ENCODE measurements at regions not wholly inside any gene's neighbourhood (a gene's known extent, or its start where the extent isn't known, plus 50 kb on each side); places are given as distances from the start of the nearest gene placed in this dataset.

- TF ChIP-seq STAT6 (CRISPR knock-in tag; IDR thresholded peaks at IDR 0.05; ENCODE audit: borderline replicate concordance), result no peak
- TF ChIP-seq CBX1 (IDR thresholded peaks at IDR 0.05; ENCODE audit: low read depth), result no peak
- no peak for TF ChIP-seq ZFP62 (CRISPR knock-in tag; IDR thresholded peaks at IDR 0.05)
- TF ChIP-seq ZNF180 (CRISPR knock-in tag; IDR thresholded peaks at IDR 0.05; ENCODE audit: borderline replicate concordance, low read depth), result no peak
- TF ChIP-seq ZNF557 (CRISPR knock-in tag; IDR thresholded peaks at IDR 0.05), result no peak
- TF ChIP-seq FOSL2 (CRISPR knock-in tag; IDR thresholded peaks at IDR 0.05), result no peak
- no peak for TF ChIP-seq ZNF619 (CRISPR knock-in tag; IDR thresholded peaks at IDR 0.05)
- TF ChIP-seq GMEB1 (CRISPR knock-in tag; IDR thresholded peaks at IDR 0.05; ENCODE audit: borderline replicate concordance), result no peak
- TF ChIP-seq ARID2 (CRISPR knock-in tag; IDR thresholded peaks at IDR 0.05; ENCODE audit: borderline replicate concordance), result no peak
- TF ChIP-seq NFYB (CRISPR knock-in tag; IDR thresholded peaks at IDR 0.05), result no peak
These were observed 497.7 kb upstream of the CDH11 start (continued) for GRCh38 chr16:65619606-65620005.

GRCh38 chr16:65618931-65619330, 497.1 kb upstream of the CDH11 start:
- ChIA-PET CTCF (ENCODE audit: low intra/inter-chr PET ratio, low total read pairs) (no interaction called here), POLR2A (no interaction called here)
- H3K79me2 ChIP-seq (ENCODE audit: insufficient read depth, low read length), result no peaks in the 10 kb centered on the region
- ATAC-seq (no peak), DNase-seq (ENCODE audit: low spot score) (no peak), FAIRE-seq (no peak)
- intact Hi-C loops (cut with micrococcal nuclease; ENCODE audit: unreplicated experiment) (no loop called here), in situ Hi-C loops (cut with HindIII; ENCODE audit: extremely low pct_ligation_motif_present, low pct_unique_long_range_greater_than_20kb) (no loop called here)
- H3K9ac ChIP-seq (ENCODE audit: insufficient read depth, low read depth, low read length), result no peak overlapping the region
- H3K4me1 ChIP-seq (ENCODE audit: insufficient read depth, low read length), result no peaks in the 10 kb centered on the region
- H2AFZ ChIP-seq (ENCODE audit: low read length), result no peak overlapping the region
- H3K4me3 ChIP-seq (replicated peaks in 1 of 3; ENCODE audit: insufficient read depth in 1 of 3, low read depth in 2 of 3, low read length in 3 of 3), result no peak overlapping the region
- no peak overlapping the region for H3K27ac ChIP-seq (ENCODE audit: extremely low read length, insufficient read depth, low read length)
- no peak overlapping the region for H3K4me2 ChIP-seq (ENCODE audit: low read depth, low read length)
- WGBS (ENCODE audit: low lambda C conversion rate), result 4% methylated on average over 1 of the region's 1 CpG
- BruUV-seq (replicated peaks), result no TSS peak
- no peaks in the 10 kb centered on the region; a peak in 1 of 5 replicates for H3K27me3 ChIP-seq (ENCODE audit: control insufficient read depth in 1 of 2, insufficient read depth in 2 of 2, low read length in 2 of 2)
- no peaks in the 10 kb centered on the region for H3K9me3 ChIP-seq (ENCODE audit: low read length)
- no peaks in the 10 kb centered on the region for H4K20me1 ChIP-seq (ENCODE audit: insufficient read depth, low read length)
- H3K36me3 ChIP-seq (replicated peaks in 1 of 2; ENCODE audit: control insufficient read depth in 1 of 2, insufficient read depth in 2 of 2, low read length in 2 of 2), result no peaks in the 10 kb centered on the region
- TF ChIP-seq ZNF10 (CRISPR knock-in tag; IDR thresholded peaks at IDR 0.05; ENCODE audit: borderline replicate concordance, low read depth) (no peak), MXD4 (CRISPR knock-in tag; IDR thresholded peaks at IDR 0.05) (no peak), ZNF703 (CRISPR knock-in tag; IDR thresholded peaks at IDR 0.05; ENCODE audit: borderline replicate concordance) (no peak), ADNP (CRISPR knock-in tag; IDR thresholded peaks at IDR 0.05) (no peak), ZNF207 (IDR thresholded peaks at IDR 0.05; ENCODE audit: borderline replicate concordance) (no peak), PAF1 (CRISPR knock-in tag; IDR thresholded peaks at IDR 0.05) (no peak), KLF15 (CRISPR knock-in tag; IDR thresholded peaks at IDR 0.05; ENCODE audit: borderline replicate concordance) (no peak), ETV5 (CRISPR knock-in tag; IDR thresholded peaks at IDR 0.05; ENCODE audit: borderline replicate concordance) (no peak), ZNF740 (CRISPR knock-in tag; IDR thresholded peaks at IDR 0.05) (no peak)
- TF ChIP-seq, protein P1, sequence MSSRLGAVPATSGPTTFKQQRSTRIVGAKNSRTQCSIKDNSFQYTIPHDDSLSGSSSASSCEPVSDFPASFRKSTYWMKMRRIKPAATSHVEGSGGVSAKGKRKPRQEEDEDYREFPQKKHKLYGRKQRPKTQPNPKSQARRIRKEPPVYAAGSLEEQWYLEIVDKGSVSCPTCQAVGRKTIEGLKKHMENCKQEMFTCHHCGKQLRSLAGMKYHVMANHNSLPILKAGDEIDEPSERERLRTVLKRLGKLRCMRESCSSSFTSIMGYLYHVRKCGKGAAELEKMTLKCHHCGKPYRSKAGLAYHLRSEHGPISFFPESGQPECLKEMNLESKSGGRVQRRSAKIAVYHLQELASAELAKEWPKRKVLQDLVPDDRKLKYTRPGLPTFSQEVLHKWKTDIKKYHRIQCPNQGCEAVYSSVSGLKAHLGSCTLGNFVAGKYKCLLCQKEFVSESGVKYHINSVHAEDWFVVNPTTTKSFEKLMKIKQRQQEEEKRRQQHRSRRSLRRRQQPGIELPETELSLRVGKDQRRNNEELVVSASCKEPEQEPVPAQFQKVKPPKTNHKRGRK (CRISPR knock-in tag; IDR thresholded peaks at IDR 0.05), result no peak
